Loucy (cell line): ENCODE measurements at regions not wholly inside any gene's neighbourhood (a gene's known extent, or its start where the extent isn't known, plus 50 kb on each side); places are given as distances from the start of the nearest gene placed in this dataset.

ENCODE experiments used
- H2AFZ ChIP-seq: fragments of 200-600 bp; sonication (generic); 2 replicates; pipeline ENCODE4 v1.6.0; 2016; ENCODE audit warnings: antibody characterized with exemption, mild to moderate bottlenecking, low read length, moderate library complexity
- H3F3A ChIP-seq: fragments of 200-600 bp; 2 replicates; pipeline ENCODE4 v1.6.0; 2016; ENCODE audit warnings: antibody characterized with exemption, low read depth, mild to moderate bottlenecking
- H3K27me3 ChIP-seq: fragments of 200-600 bp; sonication (generic); 2 replicates; pipeline ENCODE4 v1.6.1; 2014; ENCODE audit warnings: low read length, mild to moderate bottlenecking; ENCODE audit not compliant: insufficient read depth, poor library complexity, severe bottlenecking
- H3K36me3 ChIP-seq: fragments of 200-600 bp; sonication (generic); 2 replicates; pipeline ENCODE4 v1.6.1; 2016; ENCODE audit warnings: low read length; ENCODE audit not compliant: insufficient read depth
- H3K4me1 ChIP-seq: fragments of 200-600 bp; sonication (generic); 2 replicates; pipeline ENCODE4 v1.5.1; 2014; ENCODE audit warnings: low read length, mild to moderate bottlenecking; ENCODE audit not compliant: insufficient read depth, poor library complexity, severe bottlenecking
- H3K4me2 ChIP-seq: fragments of 200-600 bp; sonication (generic); 2 replicates; pipeline ENCODE4 v1.6.0; 2014; ENCODE audit warnings: antibody characterized with exemption, low read length, low read depth, mild to moderate bottlenecking; ENCODE audit not compliant: poor library complexity, severe bottlenecking
- H3K4me3 ChIP-seq: fragments of 200-600 bp; sonication (generic); 2 replicates; pipeline ENCODE4 v1.5.1; 2014; ENCODE audit warnings: low read length, mild to moderate bottlenecking, mixed read lengths; ENCODE audit not compliant: poor library complexity, severe bottlenecking
- H3K79me2 ChIP-seq: fragments of 200-600 bp; sonication (generic); 2 replicates; pipeline ENCODE4 v1.6.1; 2014; ENCODE audit warnings: low read length; ENCODE audit not compliant: insufficient read depth
- H3K9ac ChIP-seq: fragments of 200-600 bp; sonication (generic); 2 replicates; pipeline ENCODE4 v1.6.0; 2014; ENCODE audit warnings: mild to moderate bottlenecking, low read depth, low read length, moderate library complexity; ENCODE audit not compliant: poor library complexity, severe bottlenecking
- H3K9me2 ChIP-seq: fragments of 200-600 bp; sonication (generic); replicated peaks from 2 replicates; pipeline ENCODE4 v1.6.1; 2016; ENCODE audit warnings: low read depth, low read length, mixed read lengths
- H3K9me3 ChIP-seq: fragments of 200-600 bp; sonication (generic); 2 replicates; pipeline ENCODE4 v1.6.1; 2014; ENCODE audit warnings: mild to moderate bottlenecking, antibody characterized with exemption, low read length, low read depth; ENCODE audit not compliant: insufficient read depth
- H4K20me1 ChIP-seq: fragments of 200-600 bp; sonication (generic); 2 replicates; pipeline ENCODE4 v1.6.0; 2014; ENCODE audit warnings: antibody characterized with exemption, low read length, mild to moderate bottlenecking; ENCODE audit not compliant: insufficient read depth, poor library complexity, severe bottlenecking
- EZH2phosphoT487 ChIP-seq: fragments of 200-600 bp; IDR thresholded peaks from 2 replicates; pipeline ENCODE4 v1.6.1; 2018; ENCODE audit warnings: antibody characterized with exemption, mild to moderate bottlenecking, moderate library complexity, borderline replicate concordance
- TF ChIP-seq, protein P1 (sequence below): fragments of 200-600 bp; sonication (generic); conservative IDR thresholded peaks from 2 replicates; pipeline ENCODE4 v1.5.1; 2014; ENCODE audit warnings: mild to moderate bottlenecking, antibody characterized with exemption, low read length

DNA sequence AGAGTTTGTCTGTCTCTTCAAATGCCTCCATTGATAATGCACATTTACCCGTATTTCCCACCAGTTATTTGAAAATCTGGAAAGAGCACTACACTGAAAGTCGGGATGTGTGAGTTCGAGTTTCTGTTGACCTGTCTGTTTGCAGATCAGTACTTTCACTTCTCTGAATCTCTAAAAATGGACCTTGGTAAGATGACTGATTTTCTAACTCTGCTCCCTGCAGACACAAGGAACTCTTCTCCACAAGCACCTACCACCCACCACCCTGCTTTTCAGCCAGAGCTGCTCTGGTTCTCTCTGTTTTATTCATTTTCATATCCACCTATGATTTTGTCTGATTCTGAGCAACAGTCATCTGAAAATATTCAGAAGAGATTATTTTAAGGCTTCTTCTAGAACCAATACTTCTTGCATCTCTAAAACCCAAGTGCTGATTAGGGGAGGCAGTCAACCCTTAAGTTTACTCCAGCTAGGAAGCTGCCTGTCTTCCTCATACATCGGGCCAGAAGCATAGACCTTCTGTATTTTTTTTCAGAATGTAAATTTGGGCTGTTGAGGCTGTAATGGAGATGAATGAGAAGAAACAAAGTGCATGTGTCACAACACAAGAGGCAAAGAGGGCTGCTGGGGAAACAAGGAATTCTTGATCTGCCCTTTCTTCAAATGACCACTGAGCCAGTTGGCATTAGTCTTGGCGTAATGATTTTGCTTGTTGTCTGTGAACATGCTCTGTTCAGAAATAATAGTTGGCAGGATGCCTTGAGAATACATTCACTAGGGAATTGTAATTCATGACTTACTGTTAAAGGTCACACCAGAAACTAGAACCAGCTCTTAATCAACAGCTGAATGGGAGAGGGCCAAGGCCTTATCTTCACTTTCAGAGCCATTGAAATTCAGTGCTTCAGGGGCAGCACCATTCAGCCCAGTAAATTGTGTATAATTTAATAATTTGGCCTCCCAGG, 85.4 kb upstream of the MYLIP start:
- no peaks in the 10 kb centered on the region for H3K9me3 ChIP-seq
- H3K79me2 ChIP-seq = no peaks in the 10 kb centered on the region
- no peak overlapping the region for H3K4me3 ChIP-seq
- no peak overlapping the region for H3K4me2 ChIP-seq
- H4K20me1 ChIP-seq = no peaks in the 10 kb centered on the region
- H2AFZ ChIP-seq = 0 out of 2 replicates have a peak overlapping the region, but pooled peaks have one; percentile 26
- TF ChIP-seq, protein P1, sequence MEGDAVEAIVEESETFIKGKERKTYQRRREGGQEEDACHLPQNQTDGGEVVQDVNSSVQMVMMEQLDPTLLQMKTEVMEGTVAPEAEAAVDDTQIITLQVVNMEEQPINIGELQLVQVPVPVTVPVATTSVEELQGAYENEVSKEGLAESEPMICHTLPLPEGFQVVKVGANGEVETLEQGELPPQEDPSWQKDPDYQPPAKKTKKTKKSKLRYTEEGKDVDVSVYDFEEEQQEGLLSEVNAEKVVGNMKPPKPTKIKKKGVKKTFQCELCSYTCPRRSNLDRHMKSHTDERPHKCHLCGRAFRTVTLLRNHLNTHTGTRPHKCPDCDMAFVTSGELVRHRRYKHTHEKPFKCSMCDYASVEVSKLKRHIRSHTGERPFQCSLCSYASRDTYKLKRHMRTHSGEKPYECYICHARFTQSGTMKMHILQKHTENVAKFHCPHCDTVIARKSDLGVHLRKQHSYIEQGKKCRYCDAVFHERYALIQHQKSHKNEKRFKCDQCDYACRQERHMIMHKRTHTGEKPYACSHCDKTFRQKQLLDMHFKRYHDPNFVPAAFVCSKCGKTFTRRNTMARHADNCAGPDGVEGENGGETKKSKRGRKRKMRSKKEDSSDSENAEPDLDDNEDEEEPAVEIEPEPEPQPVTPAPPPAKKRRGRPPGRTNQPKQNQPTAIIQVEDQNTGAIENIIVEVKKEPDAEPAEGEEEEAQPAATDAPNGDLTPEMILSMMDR = no peak
- no peak for TF ChIP-seq EZH2phosphoT487
- no peaks in the 10 kb centered on the region for H3K9me2 ChIP-seq
- no peaks in the 10 kb centered on the region for H3F3A ChIP-seq
- peaks cover 9% of the 10 kb centered on the region for H3K4me1 ChIP-seq
- no peaks in the 10 kb centered on the region for H3K36me3 ChIP-seq
- no peaks in the 10 kb centered on the region for H3K27me3 ChIP-seq
- H3K9ac ChIP-seq = no peak overlapping the region

DNA sequence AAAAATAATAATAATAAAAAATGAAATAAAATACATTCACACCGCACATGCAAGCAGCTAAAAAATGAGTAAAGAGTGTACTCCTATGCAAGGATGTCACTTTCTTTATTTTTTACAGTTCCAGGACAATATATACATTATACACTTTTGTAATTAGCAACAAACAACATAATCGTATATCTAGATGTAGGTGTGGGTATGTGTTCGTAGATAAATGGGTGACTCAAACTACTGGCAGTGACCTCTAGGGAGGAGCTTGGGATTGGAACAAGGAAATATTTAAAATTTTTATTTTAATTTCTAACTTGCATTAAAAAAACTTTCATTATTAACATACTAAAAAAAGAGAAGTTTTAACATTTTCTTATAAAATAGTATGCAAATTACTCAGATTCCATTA, 86.1 kb upstream of the MYLIP start:
- peaks cover 10% of the 10 kb centered on the region for H3K4me1 ChIP-seq
- H3K9ac ChIP-seq = no peak overlapping the region
- H3K27me3 ChIP-seq = no peaks in the 10 kb centered on the region
- H3K4me3 ChIP-seq = no peak overlapping the region
- H3K9me2 ChIP-seq = no peaks in the 10 kb centered on the region
- no peak overlapping the region for H2AFZ ChIP-seq
- H3K79me2 ChIP-seq = no peaks in the 10 kb centered on the region
- no peaks in the 10 kb centered on the region for H3K9me3 ChIP-seq
- TF ChIP-seq, protein P1 = no peak
- no peak overlapping the region for H3K4me2 ChIP-seq
- H3F3A ChIP-seq = no peaks in the 10 kb centered on the region
- no peaks in the 10 kb centered on the region for H3K36me3 ChIP-seq
- H4K20me1 ChIP-seq = no peaks in the 10 kb centered on the region

DNA sequence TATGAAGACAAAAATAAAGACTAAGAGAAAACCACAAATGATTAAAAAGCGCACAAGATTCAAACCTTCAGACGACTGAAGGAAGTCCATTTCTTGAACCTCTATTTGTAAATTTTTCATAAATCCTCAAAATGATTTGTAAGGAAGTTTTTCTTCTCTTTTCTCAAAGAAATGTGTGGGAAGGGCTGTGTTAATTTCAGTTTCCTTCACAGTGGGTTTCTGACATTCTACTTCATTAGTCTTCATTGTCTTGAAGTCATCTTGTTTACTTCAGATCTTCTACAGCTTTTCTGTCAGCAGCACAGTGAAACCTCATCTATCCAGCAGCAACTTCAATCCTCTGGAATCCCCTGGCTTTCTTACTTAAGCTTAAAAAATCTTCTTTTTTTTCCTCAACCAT, 87.6 kb upstream of the MYLIP start:
- Histone ChIP-seq H3K4me1 (peaks cover 10% of the 10 kb centered on the region), H3F3A (no peaks in the 10 kb centered on the region), H4K20me1 (no peaks in the 10 kb centered on the region), H3K9me2 (no peaks in the 10 kb centered on the region), H3K36me3 (no peaks in the 10 kb centered on the region), H3K79me2 (no peaks in the 10 kb centered on the region), H2AFZ (no peak overlapping the region; the same call in 1 of the 2 replicates), H3K4me3 (no peak overlapping the region), H3K9me3 (no peaks in the 10 kb centered on the region), H3K27me3 (no peaks in the 10 kb centered on the region), H3K4me2 (no peak overlapping the region), H3K9ac (no peak overlapping the region)
- TF ChIP-seq, protein P1 = no peak
- no peak for TF ChIP-seq EZH2phosphoT487
